Endothelial cell (in vitro differentiated cells): ENCODE measurements at regions not wholly inside any gene's neighbourhood (a gene's known extent, or its start where the extent isn't known, plus 50 kb on each side); places are given as distances from the start of the nearest gene placed in this dataset.

Experiments used
- DNase-seq: peaks from one replicate; pipeline ENCODE4 v3.0.0; 2021; ENCODE audit warnings: low spot score
- H3K27ac Mint-ChIP-seq: one replicate; pipeline ENCODE4 v1.8.0; 2021; ENCODE audit warnings: mixed read lengths, inconsistent platforms; ENCODE audit not compliant: unreplicated experiment
- H3K27me3 Mint-ChIP-seq: one replicate; pipeline ENCODE4 v1.8.0; 2021; ENCODE audit warnings: mild to moderate bottlenecking, moderate library complexity, mixed read lengths, inconsistent platforms; ENCODE audit not compliant: unreplicated experiment
- H3K36me3 Mint-ChIP-seq: one replicate; pipeline ENCODE4 v1.8.0; 2021; ENCODE audit warnings: mild to moderate bottlenecking, low read depth, mixed read lengths, inconsistent platforms; ENCODE audit not compliant: unreplicated experiment
- H3K4me1 Mint-ChIP-seq: one replicate; pipeline ENCODE4 v1.8.0; 2021; ENCODE audit warnings: mild to moderate bottlenecking, mixed read lengths, inconsistent platforms; ENCODE audit not compliant: unreplicated experiment
- H3K4me3 Mint-ChIP-seq: one replicate; pipeline ENCODE4 v1.8.0; 2021; ENCODE audit warnings: mild to moderate bottlenecking, mixed read lengths, inconsistent platforms; ENCODE audit not compliant: unreplicated experiment
- H3K9me3 Mint-ChIP-seq: one replicate; pipeline ENCODE4 v1.8.0; 2021; ENCODE audit warnings: mixed read lengths, inconsistent platforms; ENCODE audit not compliant: unreplicated experiment
- CTCF ChIP-seq: fragments of 200-600 bp; sonication (generic); IDR thresholded peaks from one replicate; pipeline ENCODE4 v1.5.0; 2021; ENCODE audit warnings: antibody characterized with exemption; ENCODE audit not compliant: unreplicated experiment

GRCh38 chr3:115248274-115248673 lies 101.2 kb upstream of the ZBTB20 start:
- TF ChIP-seq CTCF = no peak
- H3K36me3 Mint-ChIP-seq = no peaks in the 10 kb centered on the region
- no peaks in the 10 kb centered on the region for H3K9me3 Mint-ChIP-seq
- H3K27ac Mint-ChIP-seq = no peak overlapping the region
- H3K4me3 Mint-ChIP-seq = no peak overlapping the region
- no peak for DNase-seq
- no peaks in the 10 kb centered on the region for H3K27me3 Mint-ChIP-seq
- peaks cover 12% of the 10 kb centered on the region for H3K4me1 Mint-ChIP-seq

GRCh38 chr3:115251509-115251908 lies 104.4 kb upstream of the ZBTB20 start:
- no peaks in the 10 kb centered on the region for H3K9me3 Mint-ChIP-seq
- no peak for TF ChIP-seq CTCF
- H3K36me3 Mint-ChIP-seq = no peaks in the 10 kb centered on the region
- DNase-seq = no peak
- H3K4me3 Mint-ChIP-seq = no peak overlapping the region
- H3K27ac Mint-ChIP-seq = no peak overlapping the region
- peaks cover 3% of the 10 kb centered on the region for H3K27me3 Mint-ChIP-seq
- H3K4me1 Mint-ChIP-seq = peaks cover 12% of the 10 kb centered on the region

GRCh38 chr3:115252679-115253078 lies 105.6 kb upstream of the ZBTB20 start:
- Mint-ChIP-seq H3K4me3 (no peak overlapping the region), H3K27me3 (peaks cover 3% of the 10 kb centered on the region)

GRCh38 chr3:115254492-115255196 lies 107.6 kb upstream of the ZBTB20 start:
- Mint-ChIP-seq H3K36me3 (no peaks in the 10 kb centered on the region), H3K27me3 (peaks cover 3% of the 10 kb centered on the region), H3K4me3 (no peak overlapping the region), H3K4me1 (peaks cover 9% of the 10 kb centered on the region), H3K9me3 (no peaks in the 10 kb centered on the region), H3K27ac (no peak overlapping the region)
- TF ChIP-seq CTCF = no peak
- no peak for DNase-seq

More at GRCh38 chr3:115252679-115253078, 105.6 kb upstream of the ZBTB20 start:
- no peak for TF ChIP-seq CTCF
- Mint-ChIP-seq H3K27ac (peak overlapping the region; percentile 9), H3K4me1 (peaks cover 12% of the 10 kb centered on the region), H3K9me3 (no peaks in the 10 kb centered on the region), H3K36me3 (no peaks in the 10 kb centered on the region)
- no peak for DNase-seq

GRCh38 chr3:115255197-115255585 lies 108.1 kb upstream of the ZBTB20 start:
- no peaks in the 10 kb centered on the region for H3K36me3 Mint-ChIP-seq
- H3K27ac Mint-ChIP-seq = no peak overlapping the region
- no peak for DNase-seq
- no peaks in the 10 kb centered on the region for H3K9me3 Mint-ChIP-seq
- peaks cover 9% of the 10 kb centered on the region for H3K4me1 Mint-ChIP-seq
- no peak overlapping the region for H3K4me3 Mint-ChIP-seq
- H3K27me3 Mint-ChIP-seq = peaks cover 3% of the 10 kb centered on the region
- TF ChIP-seq CTCF = no peak
